ENCODE measurements at regions not wholly inside any gene's neighbourhood (a gene's known extent, or its start where the extent isn't known, plus 50 kb on each side); places are given as distances from the start of the nearest gene placed in this dataset.

GRCh38 chr4:31662951-31663350 is 942.8 kb downstream of the PCDH7 start:
- Histone ChIP-seq H3K4me3 (no peak overlapping the region), H3K4me1 (no peaks in the 10 kb centered on the region), H3K9me3 (no peaks in the 10 kb centered on the region), H3K27me3 (no peaks in the 10 kb centered on the region), H3K36me3 (no peaks in the 10 kb centered on the region), H3K27ac (no peak overlapping the region)
- 93 to 95% methylated on average over 2 of the region's 2 CpGs for WGBS, 2 donors
- DNase-seq: no peak
- intact Hi-C loops (cut with DNase I): no loop called here
- ATAC-seq: no peak
- TF ChIP-seq CTCF (IDR thresholded peaks at IDR 0.05): no peak

- Histone ChIP-seq H3K36me3 (no peaks in the 10 kb centered on the region), H3K9me3 (no peaks in the 10 kb centered on the region), H3K27me3 (no peaks in the 10 kb centered on the region), H3K27ac (no peak overlapping the region), H3K4me3 (no peak overlapping the region), H3K4me1 (no peaks in the 10 kb centered on the region)
- 60 to 64% methylated on average over 2 of the region's 2 CpGs for WGBS, 2 donors
- TF ChIP-seq CTCF (IDR thresholded peaks at IDR 0.05): no peak
- ATAC-seq (no peak), DNase-seq (no peak)
- intact Hi-C loops (cut with DNase I): no loop called here
Observed at GRCh38 chr4:31667686-31668085, 947.5 kb downstream of the PCDH7 start.

- 55 to 73% methylated on average over 1 of the region's 1 CpG for WGBS, 2 donors
- peak in 7 of 9 donors; percentile 36 to 56 (median 44) for TF ChIP-seq CTCF (IDR thresholded peaks at IDR 0.05)
- H3K9me3 ChIP-seq: no peaks in the 10 kb centered on the region
- intact Hi-C loops (cut with DNase I): loop anchor here in 7 of 10 donors (2.0 to 10.0 kb wide), 5 partner anchors 310 to 960 kb away; no protein-coding TSS in a partner anchor
- H3K4me3 ChIP-seq: no peak overlapping the region
- no peaks in the 10 kb centered on the region for H3K27me3 ChIP-seq
- H3K36me3 ChIP-seq: no peaks in the 10 kb centered on the region
- H3K27ac ChIP-seq: no peak overlapping the region
- no peak for DNase-seq
- ATAC-seq: peak in 1 of 8 donors; percentile 25
- no peaks in the 10 kb centered on the region for H3K4me1 ChIP-seq
Observed at GRCh38 chr4:31674313-31674947, 954.3 kb downstream of the PCDH7 start.

DNA sequence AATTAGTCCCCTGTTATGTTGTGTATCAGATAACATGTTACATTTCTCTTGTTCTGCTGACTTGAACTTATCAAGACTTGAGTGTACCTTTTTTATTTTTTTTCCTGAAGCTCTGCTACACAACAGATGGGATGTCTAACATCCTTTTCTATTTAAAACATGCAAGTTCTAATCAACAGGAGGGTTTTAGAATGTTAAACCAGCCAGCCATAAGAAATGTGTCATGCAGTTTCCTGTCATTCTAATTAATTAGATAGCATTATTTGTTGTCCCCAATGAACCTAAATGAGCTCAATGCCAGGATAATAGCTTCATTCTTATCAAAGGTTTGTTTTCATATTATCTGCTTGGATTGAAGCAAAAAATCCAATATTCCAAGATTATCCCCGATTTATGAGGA is 958.2 kb downstream of the PCDH7 start:
- intact Hi-C loops (cut with DNase I): loop anchor here in 6 of 10 donors (10.0 kb wide), 4 partner anchors 314 to 964 kb away; no protein-coding TSS in a partner anchor
- no peaks in the 10 kb centered on the region for H3K27me3 ChIP-seq
- no peak overlapping the region for H3K4me3 ChIP-seq
- no peaks in the 10 kb centered on the region for H3K4me1 ChIP-seq
- no peak for TF ChIP-seq CTCF (IDR thresholded peaks at IDR 0.05)
- H3K36me3 ChIP-seq: no peaks in the 10 kb centered on the region
- ATAC-seq (no peak), DNase-seq (no peak)
- H3K9me3 ChIP-seq: no peaks in the 10 kb centered on the region
- 62 to 65% methylated on average over 1 of the region's 1 CpG for whole genome bisulfite sequencing, 2 donors
- no peak overlapping the region for H3K27ac ChIP-seq
